HL-60 (cell line): ENCODE measurements at regions not wholly inside any gene's neighbourhood (a gene's known extent, or its start where the extent isn't known, plus 50 kb on each side); places are given as distances from the start of the nearest gene placed in this dataset.

Experiments
- DNase-seq, 2 experiments: peaks; one replicate each; pipeline ENCODE4 v3.0.0-alpha.2; 2010 to 2020; ENCODE audit warnings: low read depth in 1 of 2, low spot score in 1 of 2
- H3K27ac ChIP-seq: fragments of 250-450 bp; sonication (Bioruptor Pico); replicated peaks from 2 replicates; pipeline ENCODE4 v1.5.1; 2020; ENCODE audit warnings: mild to moderate bottlenecking, moderate library complexity
- H3K27me3 ChIP-seq: fragments of 250-450 bp; sonication (Bioruptor Pico); 2 replicates; pipeline ENCODE4 v1.5.1; 2021; ENCODE audit warnings: mild to moderate bottlenecking, moderate library complexity; ENCODE audit not compliant: insufficient read depth, poor library complexity, severe bottlenecking
- H3K4me3 ChIP-seq: replicated peaks from 2 replicates; pipeline ENCODE4 v1.5.1; 2011; ENCODE audit warnings: mild to moderate bottlenecking, control low read depth, low read length; ENCODE audit not compliant: insufficient read depth
- GABPA ChIP-seq: IDR thresholded peaks from 2 replicates; pipeline ENCODE4 v1.6.1; 2012; ENCODE audit warnings: low read depth
- POLR2AphosphoS5 ChIP-seq: IDR thresholded peaks from 2 replicates; pipeline ENCODE4 v1.6.1; 2012; ENCODE audit warnings: low read depth
- SPI1 ChIP-seq: IDR thresholded peaks from 2 replicates; pipeline ENCODE4 v1.6.1; 2012; ENCODE audit warnings: low read depth, mild to moderate bottlenecking, borderline replicate concordance
- TF ChIP-seq, protein P1 (sequence below): IDR thresholded peaks from one replicate; pipeline ENCODE4 v1.5.1; 2011; ENCODE audit warnings: low read length, control low read depth, inconsistent platforms; ENCODE audit not compliant: insufficient read depth
- TF ChIP-seq, protein P2 (sequence below): IDR thresholded peaks from 2 replicates; pipeline ENCODE4 v1.6.1; 2012; ENCODE audit warnings: low read depth; ENCODE audit not compliant: insufficient replicate concordance

DNA sequence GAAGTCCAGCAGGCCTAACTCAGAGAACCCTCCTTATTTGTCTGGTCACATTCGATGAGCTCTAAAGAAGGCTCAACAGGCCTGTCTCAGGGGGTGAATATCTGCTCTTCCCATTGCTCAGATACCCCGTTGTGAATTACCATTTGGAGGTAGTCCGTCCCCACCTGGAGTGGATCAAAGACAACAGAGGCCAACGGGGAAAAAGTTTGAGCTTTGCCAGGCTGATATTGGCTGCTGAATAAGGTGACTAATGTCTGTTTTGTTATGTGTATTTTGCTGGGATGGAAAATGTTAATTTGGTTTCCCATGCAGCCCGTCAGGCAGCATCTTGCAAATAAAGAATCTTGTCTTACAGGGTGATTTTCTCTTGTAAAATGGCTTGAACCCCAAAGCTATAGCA, 69.2 kb upstream of the EPS8L3 start:
- Histone ChIP-seq H3K4me3 (no peak overlapping the region), H3K27me3 (no peaks in the 10 kb centered on the region), H3K27ac (no peak overlapping the region)
- no peak for TF ChIP-seq GABPA
- TF ChIP-seq SPI1, result no peak
- TF ChIP-seq, protein P1, sequence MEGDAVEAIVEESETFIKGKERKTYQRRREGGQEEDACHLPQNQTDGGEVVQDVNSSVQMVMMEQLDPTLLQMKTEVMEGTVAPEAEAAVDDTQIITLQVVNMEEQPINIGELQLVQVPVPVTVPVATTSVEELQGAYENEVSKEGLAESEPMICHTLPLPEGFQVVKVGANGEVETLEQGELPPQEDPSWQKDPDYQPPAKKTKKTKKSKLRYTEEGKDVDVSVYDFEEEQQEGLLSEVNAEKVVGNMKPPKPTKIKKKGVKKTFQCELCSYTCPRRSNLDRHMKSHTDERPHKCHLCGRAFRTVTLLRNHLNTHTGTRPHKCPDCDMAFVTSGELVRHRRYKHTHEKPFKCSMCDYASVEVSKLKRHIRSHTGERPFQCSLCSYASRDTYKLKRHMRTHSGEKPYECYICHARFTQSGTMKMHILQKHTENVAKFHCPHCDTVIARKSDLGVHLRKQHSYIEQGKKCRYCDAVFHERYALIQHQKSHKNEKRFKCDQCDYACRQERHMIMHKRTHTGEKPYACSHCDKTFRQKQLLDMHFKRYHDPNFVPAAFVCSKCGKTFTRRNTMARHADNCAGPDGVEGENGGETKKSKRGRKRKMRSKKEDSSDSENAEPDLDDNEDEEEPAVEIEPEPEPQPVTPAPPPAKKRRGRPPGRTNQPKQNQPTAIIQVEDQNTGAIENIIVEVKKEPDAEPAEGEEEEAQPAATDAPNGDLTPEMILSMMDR, result no peak
- TF ChIP-seq POLR2AphosphoS5, result no peak
- TF ChIP-seq, protein P2, sequence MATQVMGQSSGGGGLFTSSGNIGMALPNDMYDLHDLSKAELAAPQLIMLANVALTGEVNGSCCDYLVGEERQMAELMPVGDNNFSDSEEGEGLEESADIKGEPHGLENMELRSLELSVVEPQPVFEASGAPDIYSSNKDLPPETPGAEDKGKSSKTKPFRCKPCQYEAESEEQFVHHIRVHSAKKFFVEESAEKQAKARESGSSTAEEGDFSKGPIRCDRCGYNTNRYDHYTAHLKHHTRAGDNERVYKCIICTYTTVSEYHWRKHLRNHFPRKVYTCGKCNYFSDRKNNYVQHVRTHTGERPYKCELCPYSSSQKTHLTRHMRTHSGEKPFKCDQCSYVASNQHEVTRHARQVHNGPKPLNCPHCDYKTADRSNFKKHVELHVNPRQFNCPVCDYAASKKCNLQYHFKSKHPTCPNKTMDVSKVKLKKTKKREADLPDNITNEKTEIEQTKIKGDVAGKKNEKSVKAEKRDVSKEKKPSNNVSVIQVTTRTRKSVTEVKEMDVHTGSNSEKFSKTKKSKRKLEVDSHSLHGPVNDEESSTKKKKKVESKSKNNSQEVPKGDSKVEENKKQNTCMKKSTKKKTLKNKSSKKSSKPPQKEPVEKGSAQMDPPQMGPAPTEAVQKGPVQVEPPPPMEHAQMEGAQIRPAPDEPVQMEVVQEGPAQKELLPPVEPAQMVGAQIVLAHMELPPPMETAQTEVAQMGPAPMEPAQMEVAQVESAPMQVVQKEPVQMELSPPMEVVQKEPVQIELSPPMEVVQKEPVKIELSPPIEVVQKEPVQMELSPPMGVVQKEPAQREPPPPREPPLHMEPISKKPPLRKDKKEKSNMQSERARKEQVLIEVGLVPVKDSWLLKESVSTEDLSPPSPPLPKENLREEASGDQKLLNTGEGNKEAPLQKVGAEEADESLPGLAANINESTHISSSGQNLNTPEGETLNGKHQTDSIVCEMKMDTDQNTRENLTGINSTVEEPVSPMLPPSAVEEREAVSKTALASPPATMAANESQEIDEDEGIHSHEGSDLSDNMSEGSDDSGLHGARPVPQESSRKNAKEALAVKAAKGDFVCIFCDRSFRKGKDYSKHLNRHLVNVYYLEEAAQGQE, result no peak
- no peak for DNase-seq

DNA sequence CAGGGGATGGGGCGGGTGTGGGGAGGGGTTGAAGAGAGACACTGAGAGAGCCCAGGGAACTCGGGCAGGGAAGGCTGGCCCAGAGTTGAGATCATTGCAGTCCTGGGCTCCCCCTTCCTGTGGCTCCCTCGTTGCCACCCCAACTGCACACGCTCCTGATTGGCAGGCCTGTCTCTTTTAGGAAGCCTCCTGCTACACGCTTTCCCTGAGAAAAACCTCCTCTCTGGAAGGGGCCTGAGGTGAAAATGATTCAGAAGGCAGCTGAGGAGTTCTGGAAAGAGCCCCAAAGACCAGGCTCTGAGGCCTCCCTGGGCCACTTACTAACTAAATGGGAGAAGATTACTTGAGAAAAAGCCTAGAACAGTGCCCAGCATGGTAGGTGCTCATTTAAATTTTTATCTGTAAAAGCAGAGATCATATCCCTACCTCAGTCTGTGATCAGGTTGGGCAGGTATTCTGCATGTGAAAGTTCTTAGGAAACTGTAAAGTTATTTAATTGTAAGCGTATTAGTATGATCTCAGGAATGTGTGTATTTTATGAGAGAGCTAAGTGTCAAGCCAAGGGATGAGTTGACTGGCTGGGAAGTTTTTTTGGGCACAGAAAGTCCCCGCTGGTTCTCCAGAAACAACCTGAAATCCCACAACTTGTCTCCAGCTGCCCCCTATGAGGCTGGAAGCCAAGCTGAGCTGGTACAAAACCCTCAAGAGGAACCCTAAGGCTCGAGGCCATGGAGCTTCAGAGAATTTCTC, 65.2 kb upstream of the EPS8L3 start:
- Histone ChIP-seq H3K27ac (no peak overlapping the region), H3K27me3 (no peaks in the 10 kb centered on the region), H3K4me3 (no peak overlapping the region)
- DNase-seq, result no peak
- TF ChIP-seq, protein P1, result no peak
- TF ChIP-seq GABPA (no peak), POLR2AphosphoS5 (no peak), SPI1 (no peak)
- TF ChIP-seq, protein P2, result no peak

DNA sequence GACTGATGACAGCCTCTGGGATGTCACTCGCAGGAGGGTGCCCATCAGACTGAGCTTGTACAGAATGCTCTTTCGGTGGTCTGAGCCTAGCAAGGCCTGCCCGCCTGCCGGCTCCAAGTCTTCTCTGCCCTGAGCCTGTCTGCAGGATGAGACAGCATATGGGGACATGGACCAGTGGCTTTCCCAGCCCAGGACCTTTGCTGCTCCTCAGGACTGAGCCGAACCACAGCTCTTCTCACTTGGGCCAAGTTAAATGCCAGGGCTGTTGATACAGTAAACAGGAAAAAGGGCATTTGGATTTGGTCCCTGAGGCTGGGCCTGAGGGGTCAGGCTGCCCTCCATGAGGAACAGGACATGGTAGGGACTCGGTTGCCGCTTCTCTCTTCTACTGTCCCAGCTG, 64.3 kb upstream of the EPS8L3 start:
- Histone ChIP-seq H3K27ac (no peak overlapping the region), H3K27me3 (no peaks in the 10 kb centered on the region), H3K4me3 (no peak overlapping the region)
- no peak for TF ChIP-seq SPI1
- TF ChIP-seq, protein P1, result no peak
- TF ChIP-seq POLR2AphosphoS5, result no peak
- no peak for TF ChIP-seq GABPA
- TF ChIP-seq, protein P2, result no peak
- DNase-seq, result no peak
